Endothelial cell (in vitro differentiated cells): ENCODE measurements at regions not wholly inside any gene's neighbourhood (a gene's known extent, or its start where the extent isn't known, plus 50 kb on each side); places are given as distances from the start of the nearest gene placed in this dataset.

ENCODE experiments used
- DNase-seq: peaks from one replicate; pipeline ENCODE4 v3.0.0; 2021; ENCODE audit warnings: low spot score
- H3K27ac Mint-ChIP-seq: one replicate; pipeline ENCODE4 v1.8.0; 2021; ENCODE audit warnings: mixed read lengths, inconsistent platforms; ENCODE audit not compliant: unreplicated experiment
- H3K27me3 Mint-ChIP-seq: one replicate; pipeline ENCODE4 v1.8.0; 2021; ENCODE audit warnings: mild to moderate bottlenecking, moderate library complexity, mixed read lengths, inconsistent platforms; ENCODE audit not compliant: unreplicated experiment
- H3K36me3 Mint-ChIP-seq: one replicate; pipeline ENCODE4 v1.8.0; 2021; ENCODE audit warnings: mild to moderate bottlenecking, low read depth, mixed read lengths, inconsistent platforms; ENCODE audit not compliant: unreplicated experiment
- H3K4me1 Mint-ChIP-seq: one replicate; pipeline ENCODE4 v1.8.0; 2021; ENCODE audit warnings: mild to moderate bottlenecking, mixed read lengths, inconsistent platforms; ENCODE audit not compliant: unreplicated experiment
- H3K4me3 Mint-ChIP-seq: one replicate; pipeline ENCODE4 v1.8.0; 2021; ENCODE audit warnings: mild to moderate bottlenecking, mixed read lengths, inconsistent platforms; ENCODE audit not compliant: unreplicated experiment
- H3K9me3 Mint-ChIP-seq: one replicate; pipeline ENCODE4 v1.8.0; 2021; ENCODE audit warnings: mixed read lengths, inconsistent platforms; ENCODE audit not compliant: unreplicated experiment
- TF ChIP-seq, protein P1 (sequence below): fragments of 200-600 bp; sonication (generic); IDR thresholded peaks from one replicate; pipeline ENCODE4 v1.5.0; 2021; ENCODE audit warnings: antibody characterized with exemption; ENCODE audit not compliant: unreplicated experiment

DNA sequence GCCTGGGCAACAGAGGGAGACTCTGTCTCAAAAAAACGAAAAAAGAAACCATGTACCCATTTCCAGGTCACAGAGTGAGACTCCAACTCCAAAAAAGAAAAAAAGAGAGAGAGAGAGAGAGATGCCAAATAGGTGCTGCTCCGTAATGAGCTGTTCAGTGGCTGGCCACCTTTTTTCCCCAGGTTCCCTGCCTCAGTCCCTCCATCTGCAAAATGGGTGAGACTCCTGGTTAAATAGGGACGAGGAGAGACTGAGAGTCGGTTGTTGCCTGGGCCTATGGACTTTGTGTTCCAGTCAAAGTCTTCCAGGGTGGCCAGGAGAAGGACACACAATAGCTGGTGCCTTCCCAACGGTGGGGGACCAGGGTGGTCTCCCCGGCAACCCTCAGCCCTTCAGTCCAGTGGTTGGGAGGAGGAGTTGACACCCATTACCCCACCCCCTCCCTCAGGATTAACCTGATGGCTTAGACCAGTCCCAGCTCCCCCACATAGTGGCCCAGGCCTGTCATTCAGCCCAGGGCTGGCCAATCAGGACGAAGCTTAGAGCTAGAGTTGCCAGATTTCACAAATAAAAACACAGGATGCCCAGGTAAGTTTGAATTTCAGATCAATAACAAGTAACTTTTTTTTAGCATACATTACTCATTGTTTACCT is 258.2 kb downstream of the PARN start:
- no peak for DNase-seq
- TF ChIP-seq, protein P1, sequence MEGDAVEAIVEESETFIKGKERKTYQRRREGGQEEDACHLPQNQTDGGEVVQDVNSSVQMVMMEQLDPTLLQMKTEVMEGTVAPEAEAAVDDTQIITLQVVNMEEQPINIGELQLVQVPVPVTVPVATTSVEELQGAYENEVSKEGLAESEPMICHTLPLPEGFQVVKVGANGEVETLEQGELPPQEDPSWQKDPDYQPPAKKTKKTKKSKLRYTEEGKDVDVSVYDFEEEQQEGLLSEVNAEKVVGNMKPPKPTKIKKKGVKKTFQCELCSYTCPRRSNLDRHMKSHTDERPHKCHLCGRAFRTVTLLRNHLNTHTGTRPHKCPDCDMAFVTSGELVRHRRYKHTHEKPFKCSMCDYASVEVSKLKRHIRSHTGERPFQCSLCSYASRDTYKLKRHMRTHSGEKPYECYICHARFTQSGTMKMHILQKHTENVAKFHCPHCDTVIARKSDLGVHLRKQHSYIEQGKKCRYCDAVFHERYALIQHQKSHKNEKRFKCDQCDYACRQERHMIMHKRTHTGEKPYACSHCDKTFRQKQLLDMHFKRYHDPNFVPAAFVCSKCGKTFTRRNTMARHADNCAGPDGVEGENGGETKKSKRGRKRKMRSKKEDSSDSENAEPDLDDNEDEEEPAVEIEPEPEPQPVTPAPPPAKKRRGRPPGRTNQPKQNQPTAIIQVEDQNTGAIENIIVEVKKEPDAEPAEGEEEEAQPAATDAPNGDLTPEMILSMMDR = no peak
- Mint-ChIP-seq H3K27ac (no peak overlapping the region), H3K27me3 (peaks cover 3% of the 10 kb centered on the region), H3K4me1 (no peaks in the 10 kb centered on the region), H3K4me3 (no peak overlapping the region), H3K9me3 (no peaks in the 10 kb centered on the region), H3K36me3 (peaks cover 3% of the 10 kb centered on the region)

DNA sequence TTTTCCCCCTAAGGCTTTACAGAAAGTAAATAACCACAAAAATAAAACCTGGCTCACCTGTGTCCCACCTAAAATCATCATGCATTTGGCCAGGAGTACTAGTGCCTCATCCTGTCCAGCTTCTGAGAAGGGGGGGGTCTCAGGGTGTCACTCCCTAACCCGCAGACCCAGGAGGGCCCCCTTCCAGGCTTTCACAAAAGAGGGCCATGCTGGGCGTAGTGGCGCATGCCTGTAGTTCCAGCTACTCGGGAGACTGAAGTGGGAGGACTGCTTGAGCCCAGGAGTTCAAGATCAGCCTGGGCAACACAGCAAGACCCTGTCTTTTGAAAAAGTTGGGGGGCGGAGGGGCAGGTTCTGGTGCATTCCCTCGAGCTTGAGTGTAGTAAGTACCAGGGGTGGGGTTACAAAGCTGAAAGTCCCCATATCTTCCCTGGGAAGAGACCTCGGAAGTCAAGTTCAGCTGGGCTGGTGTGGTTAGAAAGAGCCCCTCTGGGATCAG is 259.3 kb downstream of the PARN start:
- TF ChIP-seq, protein P1 = no peak
- peaks cover 3% of the 10 kb centered on the region for H3K36me3 Mint-ChIP-seq
- H3K4me3 Mint-ChIP-seq = peak overlapping the region; percentile 77
- peaks cover 3% of the 10 kb centered on the region for H3K27me3 Mint-ChIP-seq
- no peaks in the 10 kb centered on the region for H3K9me3 Mint-ChIP-seq
- DNase-seq = no peak
- no peak overlapping the region for H3K27ac Mint-ChIP-seq
- no peaks in the 10 kb centered on the region for H3K4me1 Mint-ChIP-seq

DNA sequence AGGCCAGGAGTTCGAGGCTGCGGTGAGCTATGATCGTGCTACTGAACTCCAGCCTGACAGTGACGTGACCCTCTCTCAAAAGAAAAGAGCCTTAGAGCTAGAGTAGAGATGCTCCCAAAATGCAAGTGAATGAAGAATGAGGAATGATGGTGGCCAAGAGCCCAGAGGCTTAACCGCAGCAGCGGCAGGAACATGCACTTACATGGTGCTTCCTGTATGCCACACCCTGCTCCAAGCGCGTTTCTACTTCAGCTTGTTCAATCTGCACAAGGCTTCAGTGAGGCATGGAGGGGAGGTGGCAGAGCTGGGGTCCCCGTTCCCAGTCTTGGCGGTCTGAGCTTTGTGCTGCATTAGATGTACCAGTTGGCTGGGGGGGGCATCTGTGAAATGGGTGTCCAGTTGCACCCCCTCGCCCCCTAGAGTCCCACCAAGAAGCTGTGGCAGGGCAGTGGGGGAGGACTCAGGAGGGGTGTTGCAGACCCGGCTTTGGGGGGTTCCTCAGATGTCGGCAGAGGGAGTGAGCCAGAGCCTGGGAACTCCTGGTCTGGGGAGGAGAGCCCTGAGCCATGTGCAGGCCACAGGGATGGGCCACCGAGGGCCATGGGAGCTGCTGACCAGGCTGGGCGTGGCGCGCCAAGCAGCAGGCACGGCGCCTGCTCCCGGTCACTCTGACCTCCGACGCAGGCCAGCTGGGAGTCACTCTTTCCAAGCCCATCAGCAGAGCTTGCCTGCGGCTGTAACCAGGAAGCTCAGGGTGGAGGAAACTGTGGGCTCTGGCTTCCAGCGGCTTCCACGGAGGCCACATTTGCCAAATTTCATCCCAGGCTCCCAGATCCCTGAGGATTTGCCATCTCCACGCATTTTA is 260.1 kb downstream of the PARN start:
- H3K27me3 Mint-ChIP-seq = peaks cover 2% of the 10 kb centered on the region
- TF ChIP-seq, protein P1 = no peak
- H3K9me3 Mint-ChIP-seq = no peaks in the 10 kb centered on the region
- no peaks in the 10 kb centered on the region for H3K4me1 Mint-ChIP-seq
- no peak overlapping the region for H3K27ac Mint-ChIP-seq
- peaks cover 3% of the 10 kb centered on the region for H3K36me3 Mint-ChIP-seq
- H3K4me3 Mint-ChIP-seq = peak overlapping the region; percentile 77
- DNase-seq = no peak

DNA sequence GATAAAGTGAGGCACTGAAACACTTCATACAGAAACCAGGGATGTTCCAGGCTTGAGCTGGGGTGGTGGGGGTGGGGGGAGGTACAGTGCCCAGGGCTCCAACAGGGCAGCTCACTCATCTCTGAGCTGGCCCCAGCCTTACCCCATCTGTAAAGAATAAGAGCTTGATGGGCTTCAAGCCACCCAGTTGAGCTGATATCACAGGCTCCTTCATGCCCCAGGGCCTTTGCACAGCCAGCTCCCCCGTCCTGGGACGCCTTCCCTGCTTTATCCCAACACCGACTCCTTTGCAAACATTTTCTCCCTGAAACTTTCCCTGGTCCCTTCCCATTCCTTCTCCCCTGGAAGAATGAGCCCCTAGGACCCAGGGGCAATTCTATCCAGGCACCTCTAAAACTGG is 261.7 kb downstream of the PARN start:
- no peaks in the 10 kb centered on the region for H3K27me3 Mint-ChIP-seq

More for the DNA sequence above, 261.7 kb downstream of the PARN start:
- H3K36me3 Mint-ChIP-seq = peaks cover 3% of the 10 kb centered on the region
- TF ChIP-seq, protein P1 = no peak
- no peak overlapping the region for H3K27ac Mint-ChIP-seq
- no peaks in the 10 kb centered on the region for H3K4me1 Mint-ChIP-seq
- H3K4me3 Mint-ChIP-seq = no peak overlapping the region
- no peaks in the 10 kb centered on the region for H3K9me3 Mint-ChIP-seq
- DNase-seq = no peak
